Anterior cingulate cortex (tissue), 58 donors: ENCODE measurements at regions not wholly inside any gene's neighbourhood (a gene's known extent, or its start where the extent isn't known, plus 50 kb on each side); places are given as distances from the start of the nearest gene placed in this dataset.

ENCODE experiments used
- DNase-seq, 58 donors: peaks; one replicate each; lab custom pipeline; 2025; lab: John Stamatoyannopoulos, UW

- no peak for DNase-seq
These were observed 97.3 kb upstream of the SFMBT2 start for GRCh38 chr10:7507887-7508726.

GRCh38 chr10:7506571-7506970 is 95.7 kb upstream of the SFMBT2 start:
- no peak for DNase-seq

- DNase-seq = no peak
These were observed 94.4 kb upstream of the SFMBT2 start for GRCh38 chr10:7505196-7505595.

GRCh38 chr10:7503190-7503589 is 92.4 kb upstream of the SFMBT2 start:
- DNase-seq = no peak

- no peak for DNase-seq
These were observed 90.3 kb upstream of the SFMBT2 start for GRCh38 chr10:7501157-7501556.

GRCh38 chr10:7498111-7498510 is 87.3 kb upstream of the SFMBT2 start:
- DNase-seq = no peak

- no peak for DNase-seq
These were observed 83.2 kb upstream of the SFMBT2 start for GRCh38 chr10:7493996-7494395.

GRCh38 chr10:7492660-7493046 is 81.8 kb upstream of the SFMBT2 start:
- no peak for DNase-seq

- no peak for DNase-seq
These were observed 81.3 kb upstream of the SFMBT2 start for GRCh38 chr10:7491949-7492659.

- DNase-seq = no peak
These were observed 80.4 kb upstream of the SFMBT2 start for GRCh38 chr10:7491230-7491629.

- peak in 3 of 58 donors; percentile 12 to 35 (median 14) for DNase-seq
These were observed 77.6 kb upstream of the SFMBT2 start for GRCh38 chr10:7488418-7488829.

- DNase-seq = no peak
These were observed 76.7 kb upstream of the SFMBT2 start for GRCh38 chr10:7487528-7487927.

- no peak for DNase-seq
These were observed 75.7 kb upstream of the SFMBT2 start for GRCh38 chr10:7486528-7486927.

GRCh38 chr10:7485799-7486198 is 75.0 kb upstream of the SFMBT2 start:
- DNase-seq = peak in 1 of 58 donors; percentile 7

- no peak for DNase-seq
These were observed 74.4 kb upstream of the SFMBT2 start for GRCh38 chr10:7485244-7485556.

- peak in 2 of 58 donors; percentile 11 to 12 for DNase-seq
These were observed 73.8 kb upstream of the SFMBT2 start for GRCh38 chr10:7484456-7485243.

GRCh38 chr10:7483848-7484247 is 73.0 kb upstream of the SFMBT2 start:
- no peak for DNase-seq

GRCh38 chr10:7482992-7483391 is 72.2 kb upstream of the SFMBT2 start:
- no peak for DNase-seq

GRCh38 chr10:7481368-7481765 is 70.5 kb upstream of the SFMBT2 start:
- no peak for DNase-seq

- peak in 6 of 58 donors; percentile 12 to 56 (median 24) for DNase-seq
These were observed 70.0 kb upstream of the SFMBT2 start for GRCh38 chr10:7480742-7481367.
